ENCODE measurements at regions not wholly inside any gene's neighbourhood (a gene's known extent, or its start where the extent isn't known, plus 50 kb on each side); places are given as distances from the start of the nearest gene placed in this dataset.
A peak's percentile ranks its signal among the peaks of the same experiment; 100 is the strongest.
"Not testable (repeated sequence)": the region's sequence is repeated elsewhere in the genome, so short reads cannot be mapped to it uniquely, and the experiment has no call there.

DNA sequence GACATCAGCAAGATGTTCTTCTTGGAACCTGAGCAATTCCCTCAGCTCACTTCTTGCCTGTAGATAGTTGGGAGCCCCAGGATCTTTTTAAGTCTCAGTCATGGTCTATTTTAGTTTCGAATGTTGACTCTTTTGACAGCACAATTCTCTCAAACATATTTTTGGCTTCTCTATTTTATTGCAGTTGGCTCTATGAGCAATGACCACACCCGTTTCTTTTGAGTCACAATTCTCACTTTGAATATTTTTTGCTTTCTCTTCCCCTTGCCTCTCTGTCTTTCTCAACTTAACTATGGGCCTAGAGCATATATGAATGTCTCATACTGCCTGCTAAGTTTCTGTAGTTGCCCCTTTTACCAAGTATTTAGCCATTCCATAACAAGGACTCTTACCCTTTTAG, 222.8 kb downstream of the PTN start:
- no peak for DNase-seq (ENCODE audit: low read depth)
- H3K4me3 ChIP-seq (ENCODE audit: low read length): no peak overlapping the region
- TF ChIP-seq, protein P1, sequence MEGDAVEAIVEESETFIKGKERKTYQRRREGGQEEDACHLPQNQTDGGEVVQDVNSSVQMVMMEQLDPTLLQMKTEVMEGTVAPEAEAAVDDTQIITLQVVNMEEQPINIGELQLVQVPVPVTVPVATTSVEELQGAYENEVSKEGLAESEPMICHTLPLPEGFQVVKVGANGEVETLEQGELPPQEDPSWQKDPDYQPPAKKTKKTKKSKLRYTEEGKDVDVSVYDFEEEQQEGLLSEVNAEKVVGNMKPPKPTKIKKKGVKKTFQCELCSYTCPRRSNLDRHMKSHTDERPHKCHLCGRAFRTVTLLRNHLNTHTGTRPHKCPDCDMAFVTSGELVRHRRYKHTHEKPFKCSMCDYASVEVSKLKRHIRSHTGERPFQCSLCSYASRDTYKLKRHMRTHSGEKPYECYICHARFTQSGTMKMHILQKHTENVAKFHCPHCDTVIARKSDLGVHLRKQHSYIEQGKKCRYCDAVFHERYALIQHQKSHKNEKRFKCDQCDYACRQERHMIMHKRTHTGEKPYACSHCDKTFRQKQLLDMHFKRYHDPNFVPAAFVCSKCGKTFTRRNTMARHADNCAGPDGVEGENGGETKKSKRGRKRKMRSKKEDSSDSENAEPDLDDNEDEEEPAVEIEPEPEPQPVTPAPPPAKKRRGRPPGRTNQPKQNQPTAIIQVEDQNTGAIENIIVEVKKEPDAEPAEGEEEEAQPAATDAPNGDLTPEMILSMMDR (conservative IDR thresholded peaks at IDR 0.05; ENCODE audit: low read depth, low read length): no peak

DNA sequence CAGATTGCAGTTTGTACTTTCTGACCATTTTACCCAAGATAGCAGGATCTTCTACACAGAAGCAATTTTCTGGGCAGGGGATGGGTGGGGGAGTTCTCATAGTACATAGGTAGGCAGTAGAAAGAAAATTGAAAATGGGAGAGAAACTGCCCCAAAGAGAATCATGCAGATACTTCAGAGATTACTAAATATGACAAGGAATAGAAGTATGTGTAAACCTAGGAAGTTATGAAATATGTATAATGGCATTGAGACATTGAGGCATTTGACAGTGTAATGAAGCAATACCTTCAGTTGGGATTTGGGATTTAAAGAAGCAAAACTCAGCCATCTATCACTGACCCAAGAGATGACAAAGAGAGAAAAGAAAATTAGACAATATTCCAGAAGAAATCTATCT, 233.0 kb downstream of the PTN start:
- DNase-seq (ENCODE audit: low read depth): no peak
- TF ChIP-seq, protein P1 (conservative IDR thresholded peaks at IDR 0.05; ENCODE audit: low read depth, low read length): no peak
- no peak overlapping the region for H3K4me3 ChIP-seq (ENCODE audit: low read length)

DNA sequence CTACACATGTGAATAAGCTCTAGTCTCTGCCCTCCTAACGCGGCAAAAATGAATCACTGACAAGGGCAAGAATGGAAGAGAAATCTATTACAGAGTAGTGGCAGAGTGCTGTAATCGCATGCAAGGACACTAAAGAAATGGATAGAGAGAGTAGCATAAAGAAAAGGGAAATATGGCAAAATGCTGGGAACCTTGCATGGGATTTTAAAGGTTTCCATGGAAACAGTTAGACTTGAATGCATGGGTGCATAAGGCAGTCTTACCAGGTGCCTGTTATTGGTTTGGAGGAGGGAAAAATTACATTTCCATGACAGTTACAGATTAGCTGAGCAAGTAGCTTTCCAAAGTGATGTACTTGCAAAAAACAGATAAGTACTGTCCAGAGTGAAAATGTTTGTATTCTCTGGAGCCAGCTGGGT, 233.4 kb downstream of the PTN start:
- TF ChIP-seq, protein P1 (conservative IDR thresholded peaks at IDR 0.05; ENCODE audit: low read depth, low read length): peak; percentile 21
- no peak overlapping the region for H3K4me3 ChIP-seq (ENCODE audit: low read length)
- DNase-seq (ENCODE audit: low read depth): no peak

DNA sequence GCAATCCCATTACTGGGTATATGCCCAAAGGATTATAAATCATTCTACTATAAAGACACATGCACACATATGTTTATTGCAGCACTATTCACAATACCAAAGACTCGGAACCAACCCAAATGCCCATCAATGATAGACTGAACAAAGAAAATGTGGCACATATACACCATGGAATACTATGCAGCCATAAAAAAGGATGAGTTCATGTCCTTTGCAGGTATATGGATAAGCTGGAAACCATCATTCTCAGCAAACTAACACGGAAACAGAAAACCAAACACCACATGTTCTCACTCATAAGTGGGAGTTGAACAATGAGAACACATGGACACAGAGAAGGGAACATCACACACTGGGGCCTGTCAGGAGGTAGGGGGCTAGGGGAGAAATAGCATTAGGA, 235.7 kb downstream of the PTN start:
- H3K4me3 ChIP-seq (ENCODE audit: low read length); DNase-seq (ENCODE audit: low read depth): not testable (repeated sequence)

DNA sequence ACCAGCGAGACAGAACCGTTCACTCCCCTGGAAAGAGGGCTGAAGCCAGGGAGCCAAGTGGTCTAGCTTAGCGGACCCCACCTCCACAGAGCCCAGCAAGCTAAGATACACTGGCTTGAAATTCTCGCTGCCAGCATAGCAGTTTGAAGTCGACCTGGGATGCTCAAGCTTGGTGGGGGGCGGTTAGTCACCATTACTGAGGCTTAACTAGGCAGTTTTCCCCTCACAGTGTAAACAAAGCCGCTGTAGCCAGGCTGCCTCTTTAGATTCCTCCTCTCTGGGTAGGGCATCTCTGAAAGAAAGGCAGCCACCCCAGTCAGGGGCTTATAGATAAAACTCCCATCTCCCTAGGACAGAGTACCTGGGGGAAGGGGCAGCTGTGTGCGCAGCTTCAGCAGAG, 235.1 kb downstream of the CHRM2 start:
- not testable (repeated sequence) for DNase-seq (ENCODE audit: low read depth); H3K4me3 ChIP-seq (ENCODE audit: low read length)

DNA sequence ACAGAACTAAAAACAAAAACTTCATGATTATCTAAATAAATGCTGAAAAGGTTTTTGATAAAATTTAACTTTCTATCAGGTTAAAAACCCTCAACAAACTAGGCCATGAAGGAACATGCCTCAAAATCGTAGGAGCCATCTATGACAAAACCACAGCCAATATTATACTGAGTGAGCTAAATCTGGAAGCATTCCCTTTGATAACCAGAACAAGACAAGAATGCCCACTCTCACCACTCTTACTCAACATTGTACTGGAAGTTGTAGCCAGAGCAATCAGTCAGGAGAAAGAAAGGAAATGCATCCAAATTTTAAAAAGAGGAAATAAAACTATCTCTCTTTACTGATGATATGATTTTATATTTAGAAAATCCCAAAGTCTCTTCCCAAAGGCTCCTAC, 228.7 kb downstream of the CHRM2 start:
- TF ChIP-seq, protein P1 (conservative IDR thresholded peaks at IDR 0.05; ENCODE audit: low read depth, low read length): no peak
- DNase-seq (ENCODE audit: low read depth): no peak
- H3K4me3 ChIP-seq (ENCODE audit: low read length): no peak overlapping the region

DNA sequence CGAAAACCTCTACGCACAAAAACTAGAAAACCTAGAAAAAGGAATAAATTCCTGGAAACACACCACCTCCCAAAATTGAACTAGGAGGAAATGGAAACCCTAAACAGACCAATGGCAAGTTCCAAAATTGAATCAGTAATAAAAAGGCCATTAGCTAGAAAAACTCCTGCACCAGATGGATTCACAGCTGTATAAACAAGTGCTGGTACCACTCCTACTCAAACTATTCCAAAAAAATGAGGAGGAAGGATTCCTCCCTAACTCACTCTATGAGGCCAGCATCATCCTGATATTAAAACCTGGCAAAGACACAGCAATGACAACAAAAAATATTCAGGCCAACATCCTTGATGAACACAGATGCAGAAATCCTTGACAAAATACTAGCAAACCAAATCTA, 228.2 kb downstream of the CHRM2 start:
- no peak overlapping the region for H3K4me3 ChIP-seq (ENCODE audit: low read length)
- TF ChIP-seq, protein P1 (conservative IDR thresholded peaks at IDR 0.05; ENCODE audit: low read depth, low read length): no peak
- DNase-seq (ENCODE audit: low read depth): no peak

DNA sequence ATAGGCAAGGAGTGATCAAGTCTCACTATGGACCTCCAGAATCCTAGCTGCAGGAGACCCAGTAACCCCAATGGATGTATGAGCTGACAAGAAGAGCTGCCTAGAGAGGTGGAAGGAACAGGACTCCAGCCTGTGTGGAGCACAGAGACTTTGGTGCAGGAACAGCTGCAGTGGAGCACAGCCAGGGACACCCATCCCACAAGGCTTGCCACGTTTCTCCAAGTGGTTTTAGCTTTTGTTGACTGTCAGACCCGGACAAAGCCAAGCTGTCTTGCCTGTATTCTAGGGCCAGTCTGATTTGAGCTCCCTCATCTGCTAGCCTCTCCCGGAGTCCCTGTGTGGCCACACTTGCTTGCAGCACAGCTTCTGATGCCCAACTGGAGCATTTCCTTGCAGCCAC, 224.7 kb downstream of the CHRM2 start:
- H3K4me3 ChIP-seq (ENCODE audit: low read length): no peak overlapping the region
- TF ChIP-seq, protein P1 (conservative IDR thresholded peaks at IDR 0.05; ENCODE audit: low read depth, low read length): no peak
- no peak for DNase-seq (ENCODE audit: low read depth)

Measured in retinal pigment epithelial cell (primary cell).